NCI-H2196 treated with DMSO at 0.1 percent for 48 hours (cell line): ENCODE measurements at regions not wholly inside any gene's neighbourhood (a gene's known extent, or its start where the extent isn't known, plus 50 kb on each side); places are given as distances from the start of the nearest gene placed in this dataset.

Experiments
- DNase-seq: peaks from one replicate; lab custom pipeline; 2025; ENCODE audit not compliant: unreplicated experiment; lab: John Stamatoyannopoulos, UW

DNA sequence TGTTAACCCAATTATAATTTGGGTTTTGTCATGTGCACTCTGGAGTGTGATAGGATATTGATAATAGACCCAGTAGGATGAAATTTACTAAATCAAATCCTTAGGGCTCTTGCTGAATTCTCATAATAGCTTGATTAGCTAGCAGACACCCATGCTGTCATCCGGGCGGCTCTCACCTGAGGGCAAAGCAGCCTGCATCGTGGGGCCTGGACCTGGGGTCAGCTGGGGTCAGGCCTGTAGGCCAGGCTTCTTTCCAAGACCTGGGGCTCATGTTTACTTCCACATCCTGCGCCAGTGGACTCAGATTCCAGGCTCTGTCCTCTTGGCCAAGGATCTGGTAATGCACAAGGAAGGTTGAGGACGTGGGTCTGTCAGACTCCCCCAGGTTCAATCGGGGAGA lies 486.3 kb downstream of the NPHP4 start:
- DNase-seq = no peak

DNA sequence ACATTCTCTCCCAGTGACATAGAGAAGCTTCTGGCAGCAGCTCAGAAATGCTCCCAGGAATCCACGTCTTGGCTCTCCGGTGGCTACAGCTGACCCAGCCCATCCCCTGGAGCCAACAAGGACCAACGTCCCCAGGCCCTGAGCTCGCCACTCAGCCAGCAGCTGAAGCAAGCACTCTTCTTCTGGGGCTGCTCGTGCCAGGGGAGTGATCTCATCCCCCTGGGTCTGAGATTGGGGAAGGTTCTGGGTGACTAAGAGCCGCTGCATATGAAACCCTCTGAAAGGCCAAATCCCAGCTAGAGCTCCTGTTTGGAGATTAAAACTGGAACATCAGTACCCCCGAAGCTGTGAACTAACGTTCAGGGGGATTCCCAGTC lies 487.9 kb downstream of the NPHP4 start:
- DNase-seq = no peak

DNA sequence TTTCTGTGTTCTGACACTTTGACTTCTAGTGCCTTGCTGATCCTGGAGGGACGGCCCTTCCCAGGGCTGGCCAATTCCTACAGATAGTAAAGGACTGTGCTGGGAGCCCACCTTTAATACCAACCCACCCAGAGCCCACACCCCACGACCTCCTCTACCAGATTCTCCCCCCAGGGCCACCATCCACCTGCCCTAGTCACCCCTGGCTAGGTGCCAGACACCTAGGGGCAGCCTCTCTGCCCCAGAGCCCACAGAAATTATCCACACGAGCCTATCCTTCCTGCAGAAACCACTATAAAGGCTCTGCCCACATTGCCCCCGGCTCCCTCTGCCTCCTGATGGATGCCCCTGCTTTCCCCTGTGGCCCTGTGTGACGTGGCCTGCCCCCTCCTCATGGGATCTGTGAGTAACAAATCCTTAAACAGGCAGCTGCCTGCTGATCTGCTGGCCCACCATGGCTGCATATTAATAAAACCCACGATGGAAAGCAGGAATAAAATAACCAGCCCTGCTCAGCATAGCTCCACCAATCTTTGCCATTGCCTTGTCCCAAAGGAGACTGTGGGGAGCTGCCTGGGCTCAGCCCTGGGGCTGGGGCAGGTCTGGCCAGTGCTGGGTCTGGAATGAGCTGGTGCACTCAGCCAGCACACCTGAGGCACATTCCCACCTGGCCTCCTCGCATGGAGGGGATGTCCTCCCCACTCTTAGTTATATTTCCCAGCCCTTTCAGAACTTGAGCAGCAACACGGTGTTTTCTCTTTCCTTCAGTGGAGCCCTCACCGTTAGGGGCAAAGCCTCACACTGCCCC lies 488.5 kb downstream of the NPHP4 start:
- DNase-seq = no peak

DNA sequence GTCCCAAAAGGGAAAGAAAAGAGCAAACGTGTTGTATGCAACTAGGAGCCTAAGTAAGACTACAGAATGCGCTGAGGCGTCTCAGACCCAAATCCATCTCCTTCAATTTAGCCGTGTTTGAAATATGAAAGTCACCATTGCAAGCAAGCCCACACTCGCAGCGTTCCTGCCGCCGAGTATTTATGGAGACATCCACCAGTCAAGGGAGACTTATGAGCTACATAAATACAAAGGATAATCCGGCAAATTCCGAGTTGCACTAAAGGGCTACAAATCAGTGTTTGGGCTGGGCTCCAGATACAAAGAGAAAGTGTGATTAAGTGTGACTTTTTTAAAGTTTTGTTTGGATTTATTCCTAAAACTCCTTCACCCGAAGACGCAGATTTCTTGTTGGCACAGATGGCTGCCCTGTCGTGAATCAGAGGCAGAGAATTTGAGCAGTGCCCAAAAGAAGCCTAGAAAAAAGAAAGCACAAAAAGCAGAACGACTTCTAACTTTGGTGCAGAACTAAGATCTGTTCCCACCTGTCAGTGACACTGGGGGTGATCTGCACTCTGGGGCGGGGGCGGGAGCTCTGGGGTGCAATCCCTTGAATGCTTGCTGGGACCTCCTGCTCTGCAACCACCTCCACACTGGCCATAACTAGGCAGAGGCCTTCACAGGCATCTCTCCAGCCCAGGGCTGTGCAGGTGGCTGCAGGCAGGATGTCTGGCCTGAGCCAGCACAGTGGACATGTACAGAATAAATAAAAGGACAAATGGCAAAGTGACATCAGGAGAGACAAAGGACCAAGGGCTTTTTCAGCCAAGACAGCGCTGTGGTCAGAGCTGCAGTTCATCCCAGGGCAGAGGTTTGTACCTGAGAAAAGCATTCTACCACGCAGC lies 489.7 kb downstream of the NPHP4 start:
- no peak for DNase-seq

DNA sequence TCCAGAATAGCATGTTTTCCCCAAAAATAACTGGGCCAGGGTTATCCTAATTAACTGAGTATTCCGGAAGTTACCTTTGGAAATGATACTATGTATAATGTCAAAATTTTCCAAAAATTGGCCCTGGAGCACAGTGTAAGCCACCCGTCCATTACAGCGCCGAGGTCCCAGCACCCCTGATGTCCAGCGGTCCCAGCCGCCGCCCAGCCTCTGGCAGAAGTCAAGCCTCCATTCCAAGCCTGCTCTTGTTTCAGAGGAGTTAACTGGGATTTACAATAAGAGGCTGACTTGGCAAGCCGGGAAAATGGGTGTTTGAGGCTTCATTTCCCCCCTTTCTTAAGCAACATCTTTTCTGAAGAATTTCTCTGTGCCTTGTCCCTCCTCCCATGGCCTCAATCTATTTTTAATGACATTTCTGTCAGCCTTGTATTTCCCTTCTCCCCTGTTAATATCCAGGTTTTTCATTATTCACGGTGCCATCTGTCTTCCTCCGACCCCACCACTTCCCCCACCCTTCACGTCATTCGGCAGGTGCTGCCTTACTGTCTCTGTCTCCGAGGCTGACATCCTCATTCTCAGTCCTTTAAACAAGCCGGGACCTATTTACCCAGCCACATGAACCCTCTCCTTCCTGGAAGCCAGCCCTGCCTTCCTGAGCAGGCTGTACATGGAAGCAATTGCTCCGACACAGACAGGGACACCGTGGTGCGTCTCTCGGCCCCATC lies 490.9 kb downstream of the NPHP4 start:
- no peak for DNase-seq

DNA sequence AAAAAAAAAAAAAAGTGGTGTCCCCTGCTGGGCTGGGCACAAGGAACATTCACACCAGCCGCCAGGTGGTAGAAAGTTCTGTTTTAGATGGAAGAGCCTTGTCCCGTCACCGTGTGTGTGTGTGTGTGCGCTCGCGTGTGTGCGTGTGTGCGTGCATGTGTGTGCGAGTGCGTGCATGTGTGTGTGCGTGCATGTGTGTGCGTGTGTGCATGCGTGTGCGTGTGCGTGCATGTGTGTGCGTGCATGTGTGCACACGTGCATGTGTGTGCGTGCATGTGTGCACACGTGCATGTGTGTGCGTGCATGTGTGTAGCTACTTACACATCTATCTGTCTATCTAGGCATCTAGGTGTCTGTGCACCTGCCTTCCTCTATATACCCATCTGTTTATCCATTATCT lies 491.7 kb downstream of the NPHP4 start:
- no peak for DNase-seq

DNA sequence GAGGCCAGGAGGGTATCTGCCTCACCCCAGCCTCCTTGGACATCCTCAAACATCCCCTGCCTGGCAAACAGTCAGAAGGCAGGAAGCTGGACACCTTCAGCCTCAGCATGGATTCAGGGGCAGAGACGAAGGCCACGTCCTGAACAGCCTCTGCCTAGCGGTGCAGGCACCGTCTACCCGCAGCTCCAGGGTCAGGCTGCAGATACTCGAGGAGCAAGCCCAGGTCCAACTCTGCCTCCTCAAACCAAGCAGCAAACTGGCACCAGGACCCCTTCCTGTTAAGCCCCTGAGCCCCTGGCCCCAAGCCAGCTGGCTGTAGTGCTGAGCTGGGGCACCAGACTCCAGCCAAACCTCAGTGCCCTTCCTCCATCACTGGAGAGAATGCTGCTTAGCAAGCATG lies 494.7 kb downstream of the NPHP4 start:
- no peak for DNase-seq

DNA sequence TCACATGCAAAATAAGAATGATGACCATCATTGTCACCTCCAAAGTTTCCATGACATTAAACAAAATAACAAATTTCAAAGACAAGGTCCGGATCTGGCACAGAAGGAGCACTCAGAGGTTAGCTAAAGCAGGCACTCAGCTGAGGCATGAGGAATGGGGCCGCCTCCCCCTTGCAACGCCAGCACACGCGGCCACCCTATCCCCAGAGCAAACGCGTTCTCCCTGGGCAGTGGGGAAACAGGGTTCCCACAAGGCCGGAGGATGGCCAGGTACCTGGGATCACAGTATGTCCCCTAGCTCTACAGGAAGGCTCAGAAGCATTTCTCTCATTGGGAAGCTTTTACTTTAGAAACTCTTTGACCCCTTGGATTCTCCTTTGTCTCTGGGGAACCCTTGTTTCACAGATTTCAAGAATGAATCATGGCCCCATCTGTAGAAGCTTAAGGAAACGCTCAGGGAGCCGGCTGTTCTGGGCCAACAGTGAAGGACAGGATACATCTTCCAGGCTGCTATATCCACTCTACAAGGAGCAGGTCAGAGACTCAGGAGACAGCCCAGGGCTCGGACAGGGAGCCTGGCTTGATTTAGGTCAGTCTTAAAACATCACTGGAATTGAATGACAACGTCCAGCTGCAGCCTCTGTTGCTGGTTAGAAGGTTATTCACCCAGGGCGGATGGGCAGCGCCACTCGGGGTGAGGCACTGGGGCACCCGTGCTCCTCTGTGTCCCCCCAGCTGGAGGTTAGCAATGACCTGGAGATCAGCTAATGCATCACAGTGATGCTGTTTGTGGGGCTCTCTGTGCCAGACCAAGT lies 496.4 kb downstream of the NPHP4 start:
- no peak for DNase-seq

DNA sequence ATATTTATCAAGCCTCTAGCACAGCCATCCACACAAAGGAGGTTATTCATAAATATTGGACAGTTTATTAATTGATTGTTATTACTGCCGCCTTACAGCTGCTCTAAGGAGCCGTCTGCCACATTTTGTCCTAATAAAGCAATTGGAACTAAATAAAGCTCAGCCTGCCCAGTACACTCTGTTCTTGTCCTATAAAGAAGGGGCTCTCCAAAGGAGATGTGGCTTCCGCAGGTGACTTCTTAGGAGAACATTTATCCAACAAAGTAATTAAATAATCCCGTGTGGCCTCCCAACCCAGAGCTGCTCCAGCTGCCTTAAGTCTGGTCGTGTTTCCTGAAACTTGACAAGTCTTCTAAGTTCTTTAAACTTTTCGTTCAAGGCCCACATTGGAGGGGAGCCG lies 497.7 kb downstream of the NPHP4 start:
- DNase-seq = no peak

DNA sequence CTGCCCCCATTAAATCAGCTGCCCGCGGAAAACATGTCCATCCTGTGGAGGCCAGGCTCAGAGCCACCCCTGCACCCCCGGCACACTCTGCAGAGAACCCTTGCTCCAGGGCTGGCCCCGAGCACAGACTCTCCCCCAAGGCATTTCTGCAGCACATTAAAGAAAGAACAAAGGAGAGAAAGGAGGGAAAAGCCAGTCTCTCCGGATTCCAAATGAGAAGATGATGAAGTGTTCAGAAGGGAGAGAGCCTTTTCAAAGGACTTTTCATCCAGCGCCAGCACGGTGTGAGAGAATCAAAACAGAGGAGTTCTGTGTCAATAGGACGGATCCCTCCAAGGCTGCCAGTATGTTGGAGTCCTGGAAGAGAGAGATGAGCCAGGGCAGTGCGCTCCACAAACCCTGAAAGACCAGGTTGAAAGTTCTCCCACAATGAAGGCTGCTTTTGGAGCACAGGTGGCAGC lies 498.3 kb downstream of the NPHP4 start:
- no peak for DNase-seq

DNA sequence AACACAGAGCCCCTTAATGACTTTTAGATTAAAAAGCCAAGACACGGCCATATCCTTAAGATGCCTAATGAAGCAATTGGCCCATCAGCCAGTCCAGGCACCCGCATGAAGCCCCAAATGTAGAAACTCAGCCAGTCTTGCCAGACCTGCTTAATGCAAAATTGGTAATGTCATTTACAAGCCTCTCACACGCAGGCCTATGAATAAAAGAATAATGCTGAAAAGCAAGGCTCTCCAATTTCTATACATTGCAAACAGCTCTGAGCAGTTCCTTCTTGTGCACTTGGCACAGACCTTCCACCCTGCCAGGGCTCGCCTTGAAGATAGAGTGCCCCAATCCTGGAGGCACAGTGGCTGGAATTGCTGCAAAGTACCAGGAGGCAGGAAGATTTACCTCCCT lies 498.9 kb downstream of the NPHP4 start:
- no peak for DNase-seq

DNA sequence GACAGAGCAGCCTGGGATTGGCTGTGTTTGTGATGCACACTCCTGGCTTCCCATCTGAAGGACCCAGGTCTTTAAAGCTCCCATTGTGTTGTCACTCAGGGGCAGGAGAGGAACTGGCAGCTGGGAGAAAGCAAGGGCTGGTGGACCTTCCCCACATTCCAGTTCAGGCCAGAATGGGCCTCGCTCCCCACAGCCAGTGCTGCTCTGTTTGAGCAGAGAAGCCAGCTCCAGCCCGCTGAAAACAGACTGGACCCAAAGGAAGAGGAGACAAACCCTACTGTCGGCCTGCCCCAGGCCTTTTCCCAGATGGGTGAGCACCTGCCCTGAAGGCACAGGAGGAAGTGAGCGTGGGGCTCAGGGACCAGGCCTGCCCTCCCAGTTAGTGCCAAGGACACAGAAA lies 499.4 kb downstream of the NPHP4 start:
- DNase-seq = no peak

DNA sequence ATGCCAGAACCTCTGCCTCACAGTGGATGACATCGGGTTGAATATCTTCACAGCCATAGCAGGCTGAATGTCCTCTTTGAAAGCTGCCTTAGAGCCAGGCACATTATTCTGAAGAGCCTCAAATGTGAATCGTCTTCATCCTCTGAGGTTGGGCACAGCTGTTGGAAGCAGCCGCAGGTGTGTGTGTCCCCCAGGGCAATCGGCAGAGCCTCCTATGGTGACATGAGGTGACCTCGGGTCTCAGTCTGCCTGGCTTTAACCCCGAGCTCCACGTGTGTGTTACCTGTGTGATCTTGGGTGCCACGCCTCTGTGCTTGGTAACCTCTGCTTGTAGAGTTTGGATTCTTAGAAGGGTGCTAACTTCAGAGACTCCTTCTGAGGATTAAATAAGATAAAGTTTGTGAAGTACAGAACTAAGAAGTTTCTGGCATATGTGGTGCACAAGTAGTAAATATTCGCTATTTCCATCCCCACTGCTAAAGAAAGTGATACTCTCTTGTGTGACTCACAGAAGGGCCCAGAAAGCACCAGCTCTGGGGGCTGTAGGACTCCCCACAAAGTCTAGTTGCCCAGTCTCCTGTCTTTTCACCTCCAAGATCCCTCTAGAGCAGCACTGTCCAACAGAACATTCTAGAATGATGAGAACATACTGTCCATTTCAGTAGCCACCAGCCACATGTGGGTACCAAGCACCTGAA lies 500.9 kb downstream of the NPHP4 start:
- no peak for DNase-seq

DNA sequence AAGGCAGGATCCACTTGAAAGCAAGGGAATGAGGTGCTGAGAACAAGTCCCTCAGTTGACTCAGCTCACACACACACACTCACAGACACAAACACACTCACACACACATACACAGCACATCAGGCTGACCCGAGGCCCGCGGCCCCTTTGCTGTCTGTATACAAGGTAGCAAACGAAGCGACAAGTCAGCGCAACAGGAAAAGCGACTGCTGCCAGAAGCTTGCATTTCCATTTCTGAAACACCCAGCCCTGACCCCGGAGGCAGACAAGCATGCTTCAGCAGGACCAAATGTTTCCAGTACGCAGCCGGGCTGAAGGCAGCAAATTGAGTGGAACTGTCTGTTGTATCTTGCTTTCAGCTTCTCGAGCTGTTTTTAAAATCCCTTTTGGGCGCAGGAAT lies 501.6 kb downstream of the NPHP4 start:
- DNase-seq = no peak

DNA sequence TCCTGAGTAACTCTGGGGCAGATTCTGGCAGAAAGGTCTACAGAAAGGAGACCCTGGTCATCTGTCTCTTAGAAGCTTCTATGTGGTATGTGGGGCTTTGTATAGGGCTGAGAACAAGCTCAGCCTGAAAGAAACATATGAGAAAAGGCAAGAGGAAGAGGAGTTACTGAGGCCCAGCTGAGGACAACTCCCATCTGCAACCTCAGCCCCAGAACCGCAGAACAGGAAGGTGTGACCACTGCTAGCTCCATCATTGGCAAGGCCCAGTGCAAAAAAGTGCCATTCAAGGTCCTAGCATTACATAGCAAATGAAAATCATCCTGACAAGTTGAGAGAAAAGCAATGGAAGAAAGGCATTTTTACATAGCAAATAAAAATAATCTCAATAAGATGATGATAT lies 503.8 kb downstream of the NPHP4 start:
- no peak for DNase-seq

DNA sequence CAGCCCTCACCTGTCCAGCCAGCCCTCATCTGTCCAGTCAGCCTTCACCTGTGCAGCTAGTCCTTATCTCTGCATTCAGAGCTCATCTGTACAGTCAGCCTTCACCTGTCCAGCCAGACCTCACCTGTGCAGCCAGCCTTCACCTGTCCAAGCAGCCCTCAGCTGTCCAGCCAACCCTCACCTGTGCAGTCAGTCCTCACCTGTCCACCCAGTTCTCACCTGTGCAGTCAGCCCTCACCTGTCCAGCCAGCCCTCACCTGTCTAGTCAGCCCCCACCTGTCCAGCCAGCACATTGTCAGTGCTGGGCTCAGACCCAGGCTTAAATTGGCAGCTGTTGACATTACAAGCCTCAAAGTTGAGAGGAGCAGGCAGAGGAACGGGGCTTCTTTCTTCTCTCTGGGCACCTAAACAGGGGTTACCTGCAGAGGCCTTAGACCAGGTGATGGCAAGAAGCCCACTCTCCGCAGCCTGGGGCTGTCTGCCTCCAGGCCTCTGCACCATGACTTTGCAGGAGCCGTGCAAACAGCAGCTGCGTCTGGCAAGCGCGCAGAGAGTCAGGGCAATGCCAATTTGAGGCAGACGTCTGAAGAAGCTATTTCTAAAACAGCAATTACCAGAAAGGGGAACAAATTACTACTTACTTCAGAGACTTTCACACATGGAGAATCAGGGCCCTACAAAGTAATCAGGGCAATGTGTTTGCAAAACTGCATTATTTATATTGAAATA lies 506.1 kb downstream of the NPHP4 start:
- peak; percentile 16 for DNase-seq

DNA sequence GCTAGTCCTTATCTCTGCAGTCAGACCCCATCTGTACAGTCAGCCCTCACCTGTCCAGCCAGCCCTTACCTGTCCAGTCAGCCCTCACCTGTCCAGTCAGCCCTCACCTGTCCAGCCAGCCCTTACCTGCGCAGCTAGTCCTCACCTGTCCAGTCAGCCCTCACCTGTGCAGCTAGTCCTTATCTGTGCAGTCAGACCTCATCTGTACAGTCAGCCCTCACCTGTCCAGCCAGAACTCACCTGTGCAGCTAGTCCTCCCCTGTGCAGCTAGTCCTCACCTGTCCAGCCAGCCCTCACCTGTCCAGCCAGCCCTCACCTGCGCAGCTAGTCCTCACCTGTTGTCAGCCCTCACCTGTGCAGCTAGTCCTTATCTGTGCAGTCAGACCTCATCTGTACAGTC lies 506.8 kb downstream of the NPHP4 start:
- no peak for DNase-seq

DNA sequence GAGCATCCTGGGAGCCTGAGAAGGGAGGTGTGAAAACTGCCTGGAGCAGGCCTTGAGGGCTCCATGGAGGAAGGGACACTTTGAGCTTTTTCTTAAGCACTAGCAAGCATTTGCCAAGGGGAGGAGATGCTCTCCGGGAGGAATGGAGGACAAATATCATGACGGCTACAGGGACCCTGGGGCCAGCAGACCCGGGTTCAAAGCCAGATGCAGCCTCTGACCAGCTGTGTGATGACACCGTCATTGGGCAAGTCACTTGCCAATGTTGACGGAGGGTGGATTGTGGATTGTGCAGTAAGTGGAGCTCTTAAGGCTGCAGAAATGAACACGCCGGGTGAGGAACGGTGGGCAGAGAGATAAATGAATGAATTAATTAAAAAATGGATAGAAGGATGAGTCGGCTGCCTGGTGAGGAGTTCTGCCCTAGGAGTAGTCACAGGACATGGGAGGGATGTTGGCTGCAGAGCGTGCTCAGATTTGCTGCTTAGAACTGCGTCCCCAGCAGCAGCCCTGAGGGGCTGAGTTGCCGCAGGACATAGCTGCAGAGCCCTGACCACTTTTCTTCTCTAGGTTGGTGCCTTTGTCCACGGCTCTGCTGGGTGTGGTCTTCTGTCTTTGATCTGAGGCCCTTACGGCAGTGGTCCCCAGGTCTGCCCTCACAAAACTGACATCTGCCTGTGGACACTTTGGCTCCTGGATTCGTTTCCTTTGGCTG lies 507.6 kb downstream of the NPHP4 start:
- no peak for DNase-seq

DNA sequence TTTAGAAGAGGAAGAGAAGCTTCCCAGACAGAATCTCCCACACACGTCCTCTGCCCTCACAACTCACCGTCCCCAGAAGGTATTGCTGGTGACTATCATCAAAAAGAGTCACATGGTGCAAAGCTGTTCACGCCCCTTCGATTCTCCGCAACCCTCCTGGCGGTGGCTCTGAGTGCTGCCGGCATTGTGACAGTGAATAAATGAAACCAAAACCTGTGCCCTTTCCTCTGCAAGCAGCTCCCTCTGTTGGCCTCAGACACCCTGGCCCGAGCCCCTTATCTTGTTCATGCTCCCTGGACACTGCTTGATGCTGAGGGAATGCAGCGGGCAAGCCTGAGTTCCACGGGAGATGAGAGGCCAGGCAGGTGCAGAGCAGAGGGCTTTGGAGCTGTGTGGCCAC lies 510.3 kb downstream of the NPHP4 start:
- DNase-seq = no peak
